ENCODE measurements at regions not wholly inside any gene's neighbourhood (a gene's known extent, or its start where the extent isn't known, plus 50 kb on each side); places are given as distances from the start of the nearest gene placed in this dataset.

DNA sequence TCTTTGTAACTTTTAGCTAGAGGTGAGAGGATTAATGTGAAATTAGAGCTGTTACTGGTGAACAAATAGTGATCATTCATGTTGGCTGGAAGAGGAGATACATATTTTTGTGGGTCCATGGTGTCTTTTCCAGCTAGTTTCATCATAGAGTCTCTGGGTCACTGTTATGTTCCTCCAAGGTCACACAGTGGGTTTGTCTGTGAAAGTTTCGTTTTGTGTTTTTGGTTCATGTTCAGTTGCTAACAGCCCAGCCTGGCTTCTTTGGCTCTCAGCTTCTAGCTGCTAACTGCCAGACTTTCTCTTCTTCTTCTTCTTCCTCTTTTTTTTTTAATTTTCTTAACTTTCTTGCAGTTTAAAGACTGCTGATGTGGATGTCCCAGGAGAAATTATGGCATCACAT, 480.0 kb upstream of the SYT4 start:
- intact Hi-C loops (cut with micrococcal nuclease): no loop called here
- no TSS peak for BruUV-seq (replicated peaks)
- RAD21 ChIA-PET (ENCODE audit: low non-redundant PET in 1 of 2, low total read pairs in 2 of 2, uncharacterized antibody in 2 of 2, unreplicated experiment in 2 of 2): no interaction called here

GRCh38 chr18:43758734-43759133, 481.4 kb upstream of the SYT4 start:
- ChIA-PET RAD21 (ENCODE audit: low non-redundant PET in 1 of 2, low total read pairs in 2 of 2, uncharacterized antibody in 2 of 2, unreplicated experiment in 2 of 2) (no interaction called here), CTCF (no interaction called here), POLR2A (no interaction called here)
- Histone ChIP-seq H3K79me2 (ENCODE audit: insufficient read depth, low read length) (no peaks in the 10 kb centered on the region), H3K4me1 (ENCODE audit: control insufficient read depth in 1 of 2, insufficient read depth in 2 of 2, low read length in 2 of 2) (no peaks in the 10 kb centered on the region), H3K27me3 (ENCODE audit: insufficient read depth, low read length) (no peaks in the 10 kb centered on the region), H3K36me3 (ENCODE audit: control insufficient read depth in 1 of 2, insufficient read depth in 2 of 2, low read length in 2 of 2) (no peaks in the 10 kb centered on the region; a peak in 1 of 4 replicates), H3K4me2 (ENCODE audit: low read length) (no peak overlapping the region), H3K4me3 (replicated peaks in 1 of 2; ENCODE audit: low read depth in 1 of 2, low read length in 2 of 2) (no peak overlapping the region), H3K9ac (ENCODE audit: low read length) (no peak overlapping the region), H3K9me3 (ENCODE audit: control insufficient read depth in 1 of 2, insufficient read depth in 1 of 2, low read depth in 1 of 2, low read length in 2 of 2) (peaks cover 22 to 26% of the 10 kb centered on the region in 2 experiments; a peak in 3 of 4 replicates), H4K20me1 (ENCODE audit: insufficient read depth) (no peaks in the 10 kb centered on the region), H2AFZ (ENCODE audit: low read depth, low read length, poor library complexity, severe bottlenecking) (no peak overlapping the region), H3K9me2 (ENCODE audit: insufficient read depth) (no peaks in the 10 kb centered on the region), H3K27ac (ENCODE audit: low read depth, low read length) (no peak overlapping the region)
- no peak for ATAC-seq
- BruUV-seq (replicated peaks): no TSS peak
- DNase-seq (ENCODE audit: low read depth, low spot score): no peak
- TF ChIP-seq, protein P1, sequence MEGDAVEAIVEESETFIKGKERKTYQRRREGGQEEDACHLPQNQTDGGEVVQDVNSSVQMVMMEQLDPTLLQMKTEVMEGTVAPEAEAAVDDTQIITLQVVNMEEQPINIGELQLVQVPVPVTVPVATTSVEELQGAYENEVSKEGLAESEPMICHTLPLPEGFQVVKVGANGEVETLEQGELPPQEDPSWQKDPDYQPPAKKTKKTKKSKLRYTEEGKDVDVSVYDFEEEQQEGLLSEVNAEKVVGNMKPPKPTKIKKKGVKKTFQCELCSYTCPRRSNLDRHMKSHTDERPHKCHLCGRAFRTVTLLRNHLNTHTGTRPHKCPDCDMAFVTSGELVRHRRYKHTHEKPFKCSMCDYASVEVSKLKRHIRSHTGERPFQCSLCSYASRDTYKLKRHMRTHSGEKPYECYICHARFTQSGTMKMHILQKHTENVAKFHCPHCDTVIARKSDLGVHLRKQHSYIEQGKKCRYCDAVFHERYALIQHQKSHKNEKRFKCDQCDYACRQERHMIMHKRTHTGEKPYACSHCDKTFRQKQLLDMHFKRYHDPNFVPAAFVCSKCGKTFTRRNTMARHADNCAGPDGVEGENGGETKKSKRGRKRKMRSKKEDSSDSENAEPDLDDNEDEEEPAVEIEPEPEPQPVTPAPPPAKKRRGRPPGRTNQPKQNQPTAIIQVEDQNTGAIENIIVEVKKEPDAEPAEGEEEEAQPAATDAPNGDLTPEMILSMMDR (IDR thresholded peaks at IDR 0.05 in 2 of 3, conservative IDR thresholded peaks at IDR 0.05 in 1 of 3; ENCODE audit: borderline replicate concordance in 1 of 3, insufficient read depth in 1 of 3, low read depth in 2 of 3, low read length in 2 of 3): no peak
- TF ChIP-seq MAX (IDR thresholded peaks at IDR 0.05) (no peak), CBX3 (IDR thresholded peaks at IDR 0.05; ENCODE audit: low read depth) (no peak), ZFX (IDR thresholded peaks at IDR 0.05) (no peak), ZNF274 (IDR thresholded peaks at IDR 0.05; ENCODE audit: low read depth, low read length) (no peak)
- TF ChIP-seq, protein P2, sequence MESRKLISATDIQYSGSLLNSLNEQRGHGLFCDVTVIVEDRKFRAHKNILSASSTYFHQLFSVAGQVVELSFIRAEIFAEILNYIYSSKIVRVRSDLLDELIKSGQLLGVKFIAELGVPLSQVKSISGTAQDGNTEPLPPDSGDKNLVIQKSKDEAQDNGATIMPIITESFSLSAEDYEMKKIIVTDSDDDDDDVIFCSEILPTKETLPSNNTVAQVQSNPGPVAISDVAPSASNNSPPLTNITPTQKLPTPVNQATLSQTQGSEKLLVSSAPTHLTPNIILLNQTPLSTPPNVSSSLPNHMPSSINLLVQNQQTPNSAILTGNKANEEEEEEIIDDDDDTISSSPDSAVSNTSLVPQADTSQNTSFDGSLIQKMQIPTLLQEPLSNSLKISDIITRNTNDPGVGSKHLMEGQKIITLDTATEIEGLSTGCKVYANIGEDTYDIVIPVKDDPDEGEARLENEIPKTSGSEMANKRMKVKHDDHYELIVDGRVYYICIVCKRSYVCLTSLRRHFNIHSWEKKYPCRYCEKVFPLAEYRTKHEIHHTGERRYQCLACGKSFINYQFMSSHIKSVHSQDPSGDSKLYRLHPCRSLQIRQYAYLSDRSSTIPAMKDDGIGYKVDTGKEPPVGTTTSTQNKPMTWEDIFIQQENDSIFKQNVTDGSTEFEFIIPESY (IDR thresholded peaks at IDR 0.05; ENCODE audit: extremely low read depth, insufficient replicate concordance, low read length): no peak
- intact Hi-C loops (cut with micrococcal nuclease): no loop called here

More for the DNA sequence above, 480.0 kb upstream of the SYT4 start:
- no peaks in the 10 kb centered on the region for H3K4me1 ChIP-seq (ENCODE audit: control insufficient read depth in 1 of 2, insufficient read depth in 2 of 2, low read length in 2 of 2)
- H3K9me3 ChIP-seq (ENCODE audit: control insufficient read depth in 1 of 2, insufficient read depth in 1 of 2, low read depth in 1 of 2, low read length in 2 of 2): peaks cover 22% of the 10 kb centered on the region in 2 experiments; a peak in 3 of 4 replicates
- no peaks in the 10 kb centered on the region for H3K9me2 ChIP-seq (ENCODE audit: insufficient read depth)
- ATAC-seq (no peak), DNase-seq (ENCODE audit: low read depth, low spot score) (no peak)
- H2AFZ ChIP-seq (ENCODE audit: low read depth, low read length, poor library complexity, severe bottlenecking): no peak overlapping the region
- no peak overlapping the region for H3K4me2 ChIP-seq (ENCODE audit: low read length)
- ChIA-PET POLR2A (no interaction called here), CTCF (no interaction called here)
- no peak for TF ChIP-seq POLR2AphosphoS5 (IDR thresholded peaks at IDR 0.05; ENCODE audit: low read depth, low read length)
- TF ChIP-seq, protein P2 (IDR thresholded peaks at IDR 0.05; ENCODE audit: extremely low read depth, insufficient replicate concordance, low read length): no peak
- no peak overlapping the region for H3K4me3 ChIP-seq (replicated peaks in 1 of 2; ENCODE audit: low read depth in 1 of 2, low read length in 2 of 2)
- H3K36me3 ChIP-seq (ENCODE audit: control insufficient read depth in 1 of 2, insufficient read depth in 2 of 2, low read length in 2 of 2): no peaks in the 10 kb centered on the region; a peak in 1 of 4 replicates
- no peaks in the 10 kb centered on the region for H3K79me2 ChIP-seq (ENCODE audit: insufficient read depth, low read length)
- H3K27me3 ChIP-seq (ENCODE audit: insufficient read depth, low read length): no peaks in the 10 kb centered on the region
- no peak overlapping the region for H3K9ac ChIP-seq (ENCODE audit: low read length)
- no peak overlapping the region for H3K27ac ChIP-seq (ENCODE audit: low read depth, low read length)
- no peaks in the 10 kb centered on the region for H4K20me1 ChIP-seq (ENCODE audit: insufficient read depth)

Measured in HCT116 (cell line).